GM18868 (cell line): ENCODE measurements at regions not wholly inside any gene's neighbourhood (a gene's known extent, or its start where the extent isn't known, plus 50 kb on each side); places are given as distances from the start of the nearest gene placed in this dataset.

Experiments
- ATAC-seq: cut with Tn5 transposase; IDR thresholded peaks from one replicate; pipeline ENCODE4 v1.9.1; 2021; ENCODE audit warnings: mild to moderate bottlenecking, moderate library complexity; ENCODE audit not compliant: unreplicated experiment

DNA sequence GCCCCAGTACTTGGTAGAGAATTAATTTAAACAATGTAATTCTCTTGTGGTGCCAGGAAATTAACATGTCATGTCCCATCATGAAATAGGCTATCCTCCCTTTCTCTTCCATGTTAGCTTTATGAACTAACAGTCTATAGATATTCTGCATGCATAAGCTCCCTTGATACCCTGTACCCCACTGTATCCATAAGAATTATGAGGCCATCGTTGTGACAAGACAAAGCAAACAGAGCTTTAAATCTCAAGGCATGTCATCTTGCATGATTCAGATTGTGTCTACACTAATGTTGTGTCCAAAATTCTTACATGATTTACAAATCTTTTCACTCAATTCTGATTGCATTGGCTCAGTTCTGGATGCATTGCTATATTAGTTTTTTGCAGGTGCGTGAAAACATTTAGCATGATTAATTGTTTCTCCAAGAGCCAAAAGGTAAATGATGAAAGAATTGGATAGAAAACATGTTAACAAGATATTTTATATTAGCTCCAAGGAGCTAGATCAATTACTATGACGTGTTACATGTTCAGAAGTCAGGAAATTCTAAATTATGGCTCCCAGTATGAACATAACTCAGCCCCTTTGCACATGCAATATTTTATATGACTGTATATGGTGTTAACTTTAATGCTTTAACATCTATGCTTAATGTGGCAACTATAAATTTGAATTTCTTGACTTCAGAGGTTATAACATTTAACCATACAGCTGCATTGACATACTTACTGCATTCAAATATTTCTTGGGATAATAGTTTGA is 620.3 kb downstream of the SLC4A3 start:
- no peak for ATAC-seq

DNA sequence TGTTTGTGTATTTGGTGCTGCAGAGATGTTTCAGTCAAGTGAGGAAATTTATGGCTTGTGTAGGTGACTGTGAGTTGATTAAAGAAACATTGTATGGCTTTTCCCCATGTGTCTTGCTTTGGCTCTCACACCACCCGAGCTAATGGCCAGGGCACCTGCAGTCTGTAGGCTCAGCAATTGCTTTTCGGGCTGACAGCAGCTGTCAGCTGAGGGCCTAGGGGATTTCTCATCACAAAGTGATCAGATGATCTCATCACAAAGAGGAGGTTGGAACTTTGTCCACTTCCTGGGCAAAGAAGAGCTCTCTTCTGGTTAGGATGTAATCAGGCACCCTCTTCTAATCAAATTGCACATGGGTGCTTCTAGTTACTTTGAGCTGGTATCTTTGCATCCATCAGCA is 632.2 kb downstream of the SLC4A3 start:
- no peak for ATAC-seq

DNA sequence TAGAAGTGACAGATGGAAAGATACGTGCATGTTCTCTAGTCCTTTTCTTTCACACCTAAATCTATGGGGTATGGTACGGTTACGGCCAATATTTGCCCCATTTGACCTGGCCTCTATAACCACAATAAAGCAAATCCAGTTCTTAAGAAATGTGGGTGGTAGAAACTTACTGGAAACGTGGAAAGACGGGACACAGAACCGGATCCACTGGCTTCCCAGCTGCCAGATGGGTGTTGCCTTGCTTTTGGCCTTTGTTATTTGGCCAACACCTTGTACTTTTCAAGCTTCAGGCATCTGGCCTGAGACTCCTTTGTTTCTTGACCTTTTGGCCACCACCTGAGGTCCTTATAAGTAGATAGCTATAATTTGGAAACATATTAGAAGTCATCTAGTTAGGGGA is 635.9 kb downstream of the SLC4A3 start:
- ATAC-seq = no peak

DNA sequence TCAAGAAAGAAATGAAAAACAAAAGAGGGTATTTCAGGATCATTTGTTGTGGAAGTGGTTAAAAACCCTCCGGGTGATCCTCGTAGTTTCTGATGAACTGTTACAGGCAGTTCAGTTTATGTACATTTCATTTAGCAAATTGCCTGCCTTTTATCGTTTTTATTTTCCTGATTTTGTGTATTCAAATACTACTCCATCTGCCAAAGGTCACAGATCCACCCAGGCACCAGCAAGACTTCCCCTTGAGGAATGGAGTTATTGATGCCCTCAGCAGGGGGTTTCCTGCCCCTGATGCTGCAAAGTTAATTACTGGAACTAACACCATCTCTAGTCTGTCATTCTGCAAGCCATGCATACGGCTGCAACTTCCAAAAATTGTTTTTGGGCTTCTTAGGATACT is 641.9 kb downstream of the SLC4A3 start:
- ATAC-seq = no peak

DNA sequence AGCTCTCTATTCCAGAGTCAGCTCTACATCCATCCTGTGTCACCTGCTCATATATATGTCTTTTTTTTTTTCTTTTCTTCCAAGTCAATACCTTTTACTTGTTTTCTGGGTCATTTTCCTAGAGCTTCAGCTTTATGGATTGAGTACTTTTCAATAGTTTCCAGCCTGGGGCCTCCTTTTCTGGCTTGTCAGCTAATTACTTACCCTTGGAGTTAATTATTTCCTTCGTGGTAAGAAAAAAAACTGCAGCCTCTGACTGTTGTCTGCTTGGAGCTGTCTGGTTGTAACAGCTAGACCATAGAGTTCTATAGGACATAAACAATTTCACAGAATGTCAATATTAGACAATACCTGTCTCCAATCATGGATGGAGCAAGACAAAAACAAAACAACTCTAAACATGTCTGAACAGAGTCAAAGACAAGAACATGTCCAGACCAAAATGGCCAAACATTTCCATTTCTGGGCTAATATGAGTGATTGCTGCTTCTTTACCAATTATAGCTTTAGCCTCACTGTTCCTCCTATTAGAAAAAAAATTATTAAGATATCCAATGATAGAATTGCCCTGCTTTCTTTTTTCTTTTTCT is 643.1 kb downstream of the SLC4A3 start:
- ATAC-seq = no peak

DNA sequence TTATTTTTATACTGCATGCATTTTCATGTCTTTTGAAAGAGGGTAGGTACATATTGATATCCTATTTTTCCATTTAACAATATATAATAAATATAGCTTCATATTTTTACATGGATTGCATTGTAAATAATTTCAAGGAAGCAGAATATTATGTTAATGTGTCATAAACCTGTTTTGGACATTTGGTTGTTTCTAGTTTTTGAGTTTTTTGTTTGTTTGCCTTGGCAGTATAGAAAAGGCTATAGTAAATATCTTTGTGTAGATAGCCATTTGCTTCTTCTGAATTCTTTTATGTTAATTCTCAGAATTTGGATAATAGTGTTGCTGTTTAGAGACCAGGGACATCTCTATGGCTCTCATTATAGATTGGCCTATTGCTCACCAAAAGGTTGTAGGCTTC is 645.2 kb downstream of the SLC4A3 start:
- ATAC-seq = no peak

DNA sequence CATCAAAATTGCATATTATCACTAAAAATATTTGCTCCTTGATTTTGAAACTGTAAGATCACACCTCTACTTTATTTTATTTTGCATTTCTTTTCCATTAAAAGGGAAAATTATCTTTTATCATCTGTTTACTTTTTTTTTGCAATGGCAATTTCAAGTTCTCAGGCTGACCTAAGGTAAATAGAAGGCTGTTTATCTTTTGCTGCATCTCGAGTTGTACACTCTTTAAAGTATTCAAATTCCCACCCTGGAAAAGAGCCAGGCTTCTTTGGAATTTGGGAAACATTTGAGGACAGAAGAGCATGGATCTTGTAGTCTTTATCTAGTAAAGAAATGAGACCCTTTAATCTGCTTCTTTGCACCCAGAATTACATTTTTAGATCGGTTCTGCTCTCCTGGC is 645.7 kb downstream of the SLC4A3 start:
- no peak for ATAC-seq

DNA sequence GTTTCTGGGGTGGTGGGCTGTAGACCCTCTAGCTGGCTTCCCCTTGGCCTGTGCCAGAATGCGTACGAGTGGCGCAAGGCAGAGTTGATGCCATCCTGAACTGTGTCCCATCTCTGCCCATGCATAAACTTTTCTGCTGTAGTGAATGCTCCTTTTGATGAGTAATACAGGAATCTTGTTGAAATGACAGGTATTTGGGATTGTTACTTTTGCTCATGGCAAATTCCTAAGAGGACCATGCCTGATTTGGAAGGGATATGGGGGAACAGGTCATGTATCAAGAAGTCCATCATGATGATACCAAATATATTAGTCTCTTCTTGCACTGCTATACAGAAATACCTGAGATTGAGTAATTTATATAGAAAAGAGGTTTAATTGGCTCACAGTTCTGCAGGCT is 648.0 kb downstream of the SLC4A3 start:
- no peak for ATAC-seq

DNA sequence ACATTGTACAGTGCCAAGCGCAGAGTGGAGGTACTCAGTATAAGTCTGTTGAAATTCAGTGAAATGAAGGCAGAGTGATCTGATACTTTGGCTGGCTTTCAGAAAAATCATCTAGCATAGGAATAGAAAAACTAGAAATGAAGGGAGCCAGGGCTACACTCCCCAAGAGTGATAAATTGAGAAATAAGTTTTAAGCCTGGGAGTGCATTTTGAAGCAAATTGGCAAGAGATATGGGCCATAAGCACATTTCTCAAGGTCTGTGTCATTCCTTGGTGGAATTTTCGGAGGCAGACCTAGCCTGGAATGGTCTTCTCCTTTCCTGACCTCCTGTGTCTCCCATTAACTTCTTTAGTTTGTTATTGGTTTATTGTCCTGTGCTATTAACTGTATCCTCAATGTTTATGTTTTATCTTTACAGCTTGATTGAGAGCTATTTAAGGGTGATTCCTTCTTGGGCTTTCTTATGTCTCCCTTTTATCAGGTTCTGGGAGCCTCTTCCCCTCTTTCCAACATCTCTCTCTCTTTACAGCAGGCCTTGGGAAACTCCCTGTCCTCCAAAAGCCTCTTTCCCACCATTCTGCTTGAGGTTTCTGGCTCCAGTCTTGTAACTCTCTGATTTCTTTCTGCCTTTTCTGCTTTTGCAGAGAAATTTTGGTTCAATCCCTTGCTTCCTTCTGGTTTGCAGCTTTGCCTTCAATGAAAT is 649.5 kb downstream of the SLC4A3 start:
- no peak for ATAC-seq

DNA sequence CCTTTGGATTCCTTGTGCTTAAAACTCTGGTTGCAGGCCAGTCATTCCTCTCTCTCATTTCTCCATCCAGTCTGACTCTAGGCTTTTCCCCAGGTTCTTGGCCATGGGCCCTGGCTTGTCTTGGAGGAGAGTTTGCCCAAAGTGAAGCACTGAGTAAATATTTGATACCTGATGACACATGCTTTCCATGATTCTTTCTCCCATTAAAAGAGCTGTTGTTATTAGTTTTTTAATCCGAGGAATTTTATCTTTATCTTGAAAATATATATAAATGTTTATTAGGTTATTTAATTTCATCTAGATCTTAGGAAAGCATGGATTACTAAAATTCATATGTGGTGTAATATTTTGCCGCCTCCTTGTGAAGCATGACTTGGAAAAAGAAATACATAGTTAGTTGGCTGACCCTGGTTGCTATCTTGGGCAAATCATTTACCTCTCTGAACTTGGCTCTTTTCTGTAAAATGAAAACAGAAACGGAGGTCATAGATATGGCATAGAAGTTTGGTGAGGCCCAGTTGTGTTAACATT is 650.1 kb downstream of the SLC4A3 start:
- ATAC-seq = no peak

DNA sequence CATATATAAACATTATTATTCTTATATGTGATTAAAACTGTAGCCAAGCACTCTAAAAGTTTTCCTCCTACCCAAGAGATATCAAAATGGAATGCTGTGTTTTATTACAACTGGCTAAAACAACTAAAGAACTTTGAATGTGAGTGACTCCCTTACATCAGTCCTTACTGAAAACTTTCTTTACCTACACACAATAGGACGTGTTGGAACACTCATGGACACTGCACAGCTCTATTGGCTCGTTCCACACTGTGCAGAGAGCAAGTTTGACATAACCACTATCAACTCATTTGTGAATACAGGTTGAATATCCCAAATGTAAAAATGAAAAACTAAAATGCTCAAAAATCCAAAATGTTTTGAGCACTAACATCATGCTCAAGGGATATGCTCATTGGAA is 650.6 kb downstream of the SLC4A3 start:
- ATAC-seq = no peak

DNA sequence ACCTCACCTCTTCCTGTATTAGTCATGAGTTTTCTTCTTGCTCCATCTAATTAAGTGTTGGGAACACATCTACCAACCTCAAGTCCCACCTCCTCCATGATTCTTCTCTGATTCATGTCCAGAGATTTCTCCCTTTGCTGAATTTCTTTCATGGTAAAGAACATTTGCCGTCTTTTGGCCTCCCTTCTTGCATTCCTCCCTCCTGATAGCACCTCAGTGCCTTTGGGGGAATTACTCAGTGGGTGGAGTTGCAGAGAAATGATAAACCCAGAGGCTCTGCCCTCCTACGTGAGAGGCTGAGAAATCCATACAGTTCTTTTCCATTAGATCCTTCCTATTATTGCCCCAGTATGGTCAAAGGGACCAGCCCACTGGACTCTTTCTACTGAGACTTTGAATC is 651.9 kb downstream of the SLC4A3 start:
- no peak for ATAC-seq

DNA sequence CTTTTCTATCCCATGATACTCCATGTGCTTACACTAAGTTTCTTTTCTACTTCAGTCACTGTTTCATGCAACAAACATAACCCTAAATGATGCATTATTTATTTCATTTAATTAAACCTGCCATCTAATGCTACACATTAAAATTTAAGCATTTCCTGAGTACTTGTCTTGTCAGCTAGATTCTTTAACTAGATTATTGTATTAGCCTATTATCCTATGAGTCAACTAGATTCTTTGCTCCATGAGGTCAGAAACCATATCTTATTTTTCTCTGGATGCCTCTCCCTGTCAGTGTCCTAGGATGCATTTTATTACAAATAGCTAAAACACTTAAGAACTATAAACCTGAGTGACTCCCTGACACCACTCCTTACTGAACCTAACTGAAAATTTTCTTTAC is 652.4 kb downstream of the SLC4A3 start:
- ATAC-seq = no peak

DNA sequence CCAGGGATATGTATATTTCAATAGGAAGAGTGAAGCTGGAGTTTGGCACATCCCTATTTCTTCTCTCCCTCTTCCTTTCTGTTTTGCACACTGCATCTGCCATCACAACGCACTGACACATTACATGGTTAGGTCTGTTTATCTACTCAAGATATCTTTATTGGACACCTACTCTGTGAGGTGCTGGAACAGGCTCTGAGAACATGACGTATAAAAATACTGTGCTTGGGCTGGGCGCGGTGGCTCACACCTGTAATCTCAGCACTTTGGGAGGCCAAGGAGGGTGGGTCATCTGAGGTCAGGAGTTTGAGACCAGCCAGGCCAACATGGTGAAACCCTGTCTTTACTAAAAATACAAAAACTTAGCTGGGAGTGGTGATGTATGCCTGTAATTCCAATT is 653.3 kb downstream of the SLC4A3 start:
- ATAC-seq = no peak

DNA sequence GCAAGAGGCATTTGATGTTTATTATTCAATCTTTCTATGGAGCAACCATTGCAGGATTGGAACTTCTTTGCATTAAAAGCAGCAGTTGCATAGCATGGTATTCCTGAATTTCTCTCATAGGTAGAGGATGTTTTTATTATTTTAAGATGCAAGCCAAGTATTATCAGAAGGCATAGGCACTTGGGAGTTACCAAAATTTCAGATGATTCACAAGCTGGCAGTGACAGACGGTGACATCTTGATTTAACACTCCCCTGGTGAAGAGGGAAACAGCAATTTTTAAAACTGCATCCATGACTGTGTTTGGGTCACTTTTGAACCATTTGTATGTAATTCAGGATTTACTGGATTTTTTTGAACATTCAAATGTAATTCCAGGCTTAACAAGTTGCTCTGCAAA is 654.3 kb downstream of the SLC4A3 start:
- no peak for ATAC-seq

DNA sequence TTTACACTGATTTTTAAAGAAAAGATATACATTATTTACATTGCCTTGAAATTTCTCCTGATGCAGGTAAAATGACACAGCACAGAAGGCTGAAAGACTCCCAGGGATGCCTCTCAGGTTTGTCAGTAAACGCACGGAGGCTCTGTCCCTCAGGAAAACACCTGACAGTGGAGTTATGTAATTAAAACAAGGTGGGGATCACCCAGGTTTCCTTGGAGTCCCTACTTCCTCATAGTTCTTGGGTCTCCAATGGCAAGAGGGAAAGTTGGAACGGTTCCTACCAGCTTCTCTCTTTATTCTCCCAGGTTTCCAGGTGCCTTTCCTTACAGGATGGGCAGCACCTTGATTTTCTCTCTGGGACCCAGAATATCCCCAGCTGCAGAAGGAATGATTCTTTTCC is 654.8 kb downstream of the SLC4A3 start:
- no peak for ATAC-seq

DNA sequence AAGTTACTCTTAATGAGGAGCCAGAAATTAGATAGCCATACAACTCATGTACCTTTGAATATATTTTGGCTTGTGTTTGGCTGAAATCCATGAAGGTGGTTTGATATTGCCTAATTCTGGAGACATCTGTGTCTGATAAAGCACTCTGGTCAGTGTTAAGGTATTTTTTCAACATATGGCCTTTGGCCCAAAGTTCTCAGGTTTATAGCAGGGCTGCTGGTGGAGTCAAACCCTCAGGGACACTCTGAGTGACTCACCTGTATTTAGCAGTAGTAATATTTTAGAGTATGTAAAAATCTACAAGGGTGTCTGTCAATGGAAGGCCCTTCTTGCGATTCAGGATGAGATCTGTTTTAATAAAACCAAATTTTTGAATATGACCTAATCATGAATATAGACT is 666.5 kb downstream of the SLC4A3 start:
- ATAC-seq = no peak

DNA sequence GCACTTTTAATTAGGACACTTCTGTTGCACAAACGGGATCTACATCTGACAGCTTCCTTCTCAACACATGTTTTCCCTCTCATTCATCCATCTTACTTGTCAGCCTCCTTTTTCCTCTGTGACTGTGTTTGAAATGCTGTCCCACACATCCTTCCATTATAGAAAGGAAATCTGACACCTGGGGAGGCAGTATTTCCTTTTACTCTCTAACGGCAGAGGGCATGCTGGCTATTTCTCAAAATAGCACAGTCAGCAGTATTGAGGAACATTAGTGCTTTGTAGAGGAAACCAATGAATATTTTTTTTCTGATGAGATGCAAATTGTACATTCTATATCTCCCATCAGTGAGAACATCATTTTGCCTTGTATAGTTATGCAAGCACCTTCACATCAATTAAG is 668.7 kb downstream of the SLC4A3 start:
- ATAC-seq = no peak

DNA sequence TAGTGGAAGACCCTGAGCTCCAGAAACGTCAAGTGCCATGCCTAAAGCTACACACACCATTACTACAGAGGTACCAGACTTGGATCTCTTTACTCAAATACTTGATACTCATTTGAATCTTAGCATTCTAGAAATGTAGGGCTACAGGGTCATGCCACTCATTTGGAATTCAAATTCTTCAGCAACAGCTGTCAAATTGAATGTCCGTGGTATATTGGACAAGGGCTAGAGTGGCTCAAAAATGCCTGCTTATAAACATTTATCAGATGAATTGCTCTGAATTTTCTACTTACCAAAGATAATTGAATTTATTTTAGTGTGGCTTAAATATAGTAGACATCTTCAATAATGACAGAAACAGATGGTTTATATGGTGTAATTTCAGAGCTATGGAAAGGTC is 669.7 kb downstream of the SLC4A3 start:
- ATAC-seq = no peak

DNA sequence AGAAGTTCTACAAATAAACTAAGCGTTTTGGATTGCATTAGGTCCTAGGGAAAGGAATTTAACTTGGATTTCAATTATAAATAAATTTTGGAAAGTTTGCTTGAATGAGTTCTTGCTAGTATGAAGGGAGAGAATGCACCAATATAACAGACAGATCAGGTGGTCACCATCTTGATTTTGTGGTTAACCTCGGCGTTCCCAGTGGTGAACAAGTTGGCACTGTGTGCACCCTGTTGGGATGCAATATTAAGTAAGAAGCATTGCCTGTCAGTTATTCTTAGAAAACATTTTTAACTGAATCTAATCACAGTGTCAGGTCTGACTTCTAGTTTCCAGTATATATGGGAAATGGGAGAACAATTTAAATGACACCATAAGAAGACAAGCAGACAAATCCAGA is 673.4 kb downstream of the SLC4A3 start:
- ATAC-seq = no peak

DNA sequence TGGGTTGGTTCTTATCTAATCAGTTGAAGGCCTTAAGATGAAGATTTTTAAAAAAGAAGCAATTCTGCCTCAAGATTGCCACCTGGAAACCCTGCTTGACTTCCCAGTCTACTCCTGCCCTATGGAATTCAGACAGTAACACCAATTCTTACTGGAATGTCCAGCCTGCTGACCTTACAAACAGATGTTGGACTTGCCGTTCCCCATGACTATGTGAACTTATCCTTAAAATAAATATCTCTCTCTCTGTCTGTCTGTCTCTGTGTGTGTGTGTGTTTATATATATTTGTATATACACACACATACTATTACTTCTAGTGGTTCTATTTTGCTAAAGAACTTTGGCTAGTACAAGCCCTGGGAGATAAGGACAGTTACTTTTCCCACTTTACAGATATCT is 675.3 kb downstream of the SLC4A3 start:
- ATAC-seq = no peak

DNA sequence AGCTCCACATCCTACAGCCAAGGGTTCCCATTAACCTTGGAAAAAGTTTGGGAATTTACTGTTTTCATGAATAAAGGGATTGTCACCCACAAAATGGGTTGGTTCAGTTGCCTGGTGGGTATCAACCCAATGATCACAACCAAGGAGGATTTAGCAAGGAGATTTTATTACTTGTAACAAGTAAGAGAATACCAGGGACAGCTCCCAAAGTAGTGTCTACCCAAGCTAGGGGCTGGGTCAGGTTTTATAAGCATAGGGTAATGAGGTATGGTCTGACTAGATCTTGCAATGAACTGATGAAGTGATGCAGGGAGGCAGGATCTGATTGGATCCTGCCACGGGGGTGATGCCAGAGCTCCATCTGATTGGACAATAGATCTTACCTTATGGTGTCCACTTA is 681.8 kb downstream of the SLC4A3 start:
- no peak for ATAC-seq
